HG02938 (cell line): ENCODE measurements at regions not wholly inside any gene's neighbourhood (a gene's known extent, or its start where the extent isn't known, plus 50 kb on each side); places are given as distances from the start of the nearest gene placed in this dataset.
"Not testable (repeated sequence)": the region's sequence is repeated elsewhere in the genome, so short reads cannot be mapped to it uniquely, and the experiment has no call there.

Source experiments
- ATAC-seq: cut with Tn5 transposase; IDR thresholded peaks from one replicate; pipeline ENCODE4 v1.9.1; 2021; ENCODE audit warnings: mild to moderate bottlenecking, moderate library complexity; ENCODE audit not compliant: unreplicated experiment

- no peak for ATAC-seq
Observed at GRCh38 chr9:82763656-82764055, 299.3 kb downstream of the RASEF start.

GRCh38 chr9:82764061-82764668 is 298.8 kb downstream of the RASEF start:
- no peak for ATAC-seq

DNA sequence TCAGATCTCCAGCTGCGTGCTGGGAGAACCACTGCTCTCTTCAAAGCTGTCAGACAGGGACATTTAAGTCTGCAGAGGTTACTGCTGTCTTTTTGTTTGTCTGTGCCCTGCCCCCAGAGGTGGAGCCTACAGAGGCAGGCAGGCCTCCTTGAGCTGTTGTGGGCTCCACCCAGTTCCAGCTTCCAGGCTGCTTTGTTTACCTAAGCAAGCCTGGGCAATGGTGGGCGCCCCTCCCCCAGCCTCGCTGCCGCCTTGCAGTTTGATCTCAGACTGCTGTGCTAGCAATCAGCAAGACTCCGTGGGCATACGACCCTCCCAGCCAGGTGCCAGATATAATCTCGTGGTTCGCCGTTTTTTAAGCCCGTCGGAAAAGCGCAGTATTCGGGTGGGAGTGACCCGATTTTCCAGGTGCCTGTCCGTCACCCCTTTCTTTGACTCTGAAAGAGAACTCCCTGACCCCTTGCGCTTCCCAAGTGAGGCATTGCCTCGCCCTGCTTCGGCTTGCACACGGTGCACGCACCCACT is 288.2 kb downstream of the RASEF start:
- ATAC-seq: not testable (repeated sequence)

GRCh38 chr9:82776508-82776907 is 286.4 kb downstream of the RASEF start:
- no peak for ATAC-seq

DNA sequence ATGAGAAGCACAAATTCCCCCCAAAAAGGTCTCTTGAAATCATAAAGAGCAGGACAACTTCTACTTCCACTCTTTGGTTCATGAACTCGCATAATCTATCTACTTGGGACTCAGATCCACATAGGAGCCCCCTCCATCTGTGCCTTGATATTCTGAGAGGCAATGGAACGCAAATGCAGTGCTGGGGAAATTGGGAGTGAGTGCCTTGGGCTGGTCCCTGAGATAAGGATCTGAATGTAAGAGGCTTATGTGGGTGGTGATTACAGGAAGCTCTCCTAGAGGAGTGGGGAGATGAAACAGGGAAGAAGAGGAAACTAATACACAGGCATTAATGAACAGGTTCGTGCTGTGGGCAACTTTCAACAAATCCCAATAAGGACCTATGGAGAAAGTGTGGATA is 285.6 kb downstream of the RASEF start:
- no peak for ATAC-seq

DNA sequence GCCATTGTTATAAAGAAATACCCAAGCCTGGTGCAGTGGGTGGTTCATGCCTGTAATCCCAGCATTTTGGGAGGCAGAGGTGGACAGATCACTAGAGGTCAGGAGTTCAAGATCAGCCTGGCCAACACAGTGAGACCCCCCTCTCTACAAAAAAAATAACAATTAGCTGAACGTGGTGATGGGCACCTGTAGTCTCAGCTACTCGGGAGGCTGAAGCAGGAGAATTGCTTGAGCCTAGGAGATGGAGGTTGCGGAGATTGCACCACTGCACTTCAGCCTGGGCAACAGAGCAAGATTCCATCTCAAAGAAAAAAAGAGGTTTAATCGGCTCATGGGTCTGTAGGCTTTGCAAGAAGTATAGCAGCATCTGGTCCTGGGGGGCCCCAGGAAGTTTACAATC is 284.0 kb downstream of the RASEF start:
- ATAC-seq: not testable (repeated sequence)

DNA sequence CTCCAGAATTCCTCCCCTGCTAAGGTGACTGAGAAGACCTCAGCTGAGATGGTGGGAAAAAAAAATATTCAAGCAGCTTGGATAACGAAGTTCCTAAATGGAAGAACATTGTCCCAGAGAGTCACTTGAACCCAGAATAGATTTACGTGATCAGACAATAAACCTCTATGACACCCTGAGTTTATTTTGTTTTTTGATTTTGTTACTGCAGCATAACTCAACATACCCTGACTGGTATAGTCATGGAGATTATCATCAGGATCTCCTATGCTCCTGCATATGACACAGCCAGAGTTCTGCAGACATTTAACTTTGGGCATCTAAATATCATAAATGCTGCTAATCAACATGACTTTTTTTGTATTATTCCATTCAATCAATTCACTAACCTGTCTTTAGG is 282.9 kb downstream of the RASEF start:
- ATAC-seq: no peak

DNA sequence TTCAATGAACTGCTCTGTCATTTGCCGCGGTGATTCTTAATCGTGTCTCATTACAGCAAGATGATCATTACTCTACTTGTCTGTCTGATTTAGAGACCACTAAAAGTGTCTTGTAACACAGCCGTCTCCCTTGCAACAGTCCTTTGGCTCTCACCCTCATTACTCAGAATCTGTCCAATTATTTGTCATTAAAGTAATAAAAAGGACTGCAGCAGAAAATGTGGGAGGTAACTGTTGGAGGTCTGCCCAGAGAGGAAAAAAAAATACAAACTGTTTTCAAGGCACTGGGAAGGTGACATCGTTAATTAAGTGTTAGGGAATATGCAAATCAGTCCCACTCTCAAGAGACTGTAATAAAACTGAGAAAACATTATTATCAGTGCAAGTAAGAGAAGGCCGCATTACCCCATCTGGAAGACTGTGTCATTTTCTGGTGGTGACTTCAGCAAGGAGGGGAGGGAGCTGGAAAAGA is 281.0 kb downstream of the RASEF start:
- ATAC-seq: no peak

DNA sequence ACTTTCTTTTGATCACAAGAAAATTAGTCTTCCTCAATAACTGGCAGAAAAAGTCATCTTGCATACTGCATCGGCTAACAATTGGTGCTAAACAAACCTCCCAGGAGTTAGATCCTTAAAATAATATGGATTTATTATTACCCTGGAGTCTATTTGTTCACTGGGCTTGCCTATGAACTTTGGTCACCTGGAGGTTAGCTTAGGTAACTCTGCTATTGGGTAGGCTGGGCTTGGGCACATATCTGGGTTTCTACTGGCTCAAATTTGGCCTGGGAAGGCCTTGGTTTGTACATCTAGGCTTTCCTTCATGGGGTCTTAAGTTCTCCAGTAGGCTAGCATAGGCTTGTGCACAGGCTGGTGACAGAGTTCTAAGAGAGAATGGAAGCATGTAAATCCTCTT is 279.9 kb downstream of the RASEF start:
- no peak for ATAC-seq

DNA sequence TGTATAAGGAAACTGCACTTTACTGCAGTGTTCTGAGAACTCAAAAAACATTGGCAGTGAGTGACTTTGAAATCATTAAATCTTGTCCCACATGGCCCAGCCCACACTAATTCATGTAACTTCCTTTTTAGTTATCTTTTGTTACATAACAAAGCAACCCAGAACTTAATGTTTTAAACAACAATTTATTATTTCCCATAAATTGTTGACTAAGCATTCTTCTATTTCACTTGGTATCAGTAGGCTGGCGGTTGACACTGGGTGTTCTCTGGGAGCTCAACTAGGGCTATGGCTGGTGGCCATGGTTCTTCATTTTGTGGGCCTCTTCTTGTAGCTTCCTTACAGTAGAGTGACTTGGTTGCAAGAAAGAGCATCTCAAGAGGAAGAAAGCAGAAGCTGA is 278.4 kb downstream of the RASEF start:
- ATAC-seq: no peak

DNA sequence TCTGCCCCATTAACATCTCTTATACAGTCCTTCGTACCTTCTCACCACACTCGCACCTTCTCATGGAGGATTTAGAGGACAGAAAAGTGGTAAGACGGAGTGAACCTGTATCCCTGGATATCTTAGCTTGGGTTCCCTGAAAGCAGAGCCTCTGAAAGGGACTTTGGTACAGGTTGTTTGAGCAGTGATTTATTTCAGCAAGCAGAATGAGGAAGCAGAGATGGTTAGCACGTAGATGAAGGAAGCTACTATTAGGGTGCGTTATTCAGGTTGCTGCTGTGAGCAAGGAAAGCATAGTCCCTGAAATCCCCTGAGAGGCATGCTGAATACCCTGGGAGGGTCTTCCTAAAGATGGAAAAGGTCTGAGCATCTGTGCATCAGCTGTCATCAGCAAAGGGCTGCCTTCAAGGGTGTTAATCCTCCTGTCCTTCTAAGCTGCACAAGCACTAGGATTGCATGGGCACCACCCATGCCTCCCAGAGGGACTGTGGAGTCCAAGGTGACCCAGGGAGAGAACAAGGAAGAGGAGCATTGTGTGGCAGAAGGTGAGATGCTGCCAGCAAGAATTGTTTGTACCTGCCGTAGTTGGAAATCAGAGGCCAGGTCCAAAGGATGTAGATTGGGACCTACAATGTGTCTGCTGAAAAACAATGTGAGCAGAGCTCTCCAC is 273.7 kb downstream of the RASEF start:
- ATAC-seq: no peak

DNA sequence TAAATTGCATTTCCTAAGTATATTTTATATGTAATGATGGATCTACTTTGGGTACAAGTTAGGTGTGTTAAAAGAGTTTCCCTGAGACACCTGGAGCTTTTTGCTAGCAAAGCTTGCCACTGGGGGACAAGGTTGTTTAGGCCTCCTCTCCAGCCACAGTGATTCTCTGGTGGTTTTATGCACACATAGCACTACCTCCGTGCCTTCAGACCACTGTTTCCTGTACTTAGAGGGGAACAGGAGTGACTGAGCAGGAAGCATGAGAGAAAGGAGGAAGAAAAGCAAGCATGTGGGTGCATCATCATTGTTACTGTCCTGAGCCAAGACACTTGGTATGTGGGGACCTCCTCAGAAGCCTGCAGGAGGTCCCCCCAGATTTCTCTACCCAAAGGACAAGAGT is 272.1 kb downstream of the RASEF start:
- ATAC-seq: no peak

- ATAC-seq: no peak
Observed at GRCh38 chr9:82791692-82792091, 271.2 kb downstream of the RASEF start.

DNA sequence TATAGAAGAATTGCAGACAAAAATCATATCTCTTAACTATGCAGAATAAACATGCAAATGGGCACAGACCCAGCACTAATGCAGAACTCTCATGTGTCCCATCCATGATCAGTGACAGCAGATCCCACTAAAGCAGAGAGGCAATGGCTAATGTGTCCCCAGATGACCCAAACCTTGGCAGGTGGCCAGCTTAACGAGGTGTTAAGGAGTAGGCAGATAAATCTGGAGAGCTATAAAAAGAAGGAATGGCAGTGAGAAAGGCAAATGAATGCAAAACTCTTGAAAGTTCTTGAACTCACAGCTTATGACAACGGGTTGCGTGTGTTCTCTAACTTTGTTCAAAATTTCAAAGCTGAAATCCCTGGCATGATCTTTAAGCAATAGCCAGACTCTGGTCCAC is 265.4 kb downstream of the RASEF start:
- no peak for ATAC-seq

DNA sequence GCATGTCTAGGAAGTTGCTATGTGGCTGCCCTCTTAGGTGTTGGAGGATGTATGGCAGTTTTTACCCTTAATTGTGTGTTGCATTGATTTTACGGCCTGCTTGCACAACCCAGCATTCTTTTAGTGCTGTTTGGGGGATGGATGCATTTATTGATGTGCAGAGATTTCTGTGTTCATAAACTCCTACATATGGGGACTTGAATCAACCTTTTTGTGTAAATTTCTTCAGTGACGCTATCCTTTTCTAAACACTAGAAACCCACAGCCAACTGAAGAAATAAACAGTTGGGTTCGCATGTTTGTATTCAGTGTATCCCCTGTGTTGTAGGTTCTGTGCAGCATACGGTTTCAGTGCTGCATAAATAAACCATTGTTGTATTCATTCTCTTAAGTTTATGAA is 263.7 kb downstream of the RASEF start:
- ATAC-seq: no peak

DNA sequence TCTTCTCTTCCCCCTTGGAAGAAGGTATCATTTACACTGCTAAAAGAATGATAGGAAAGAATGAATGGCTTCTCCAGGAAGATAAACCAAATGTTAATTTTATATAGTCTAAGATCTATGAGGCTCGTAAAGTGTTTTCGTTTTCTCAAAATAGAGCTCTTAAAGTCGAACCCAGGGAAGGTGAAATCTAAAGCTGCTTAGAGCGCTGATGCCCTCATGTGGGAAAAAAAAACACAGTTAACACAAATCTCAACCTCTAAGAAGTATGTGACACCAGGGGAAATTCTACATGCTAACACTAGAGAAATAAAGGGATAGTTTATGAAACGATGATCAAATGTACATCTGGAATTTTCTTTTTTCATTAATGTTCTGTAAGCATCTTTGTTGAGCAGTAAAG is 257.9 kb downstream of the RASEF start:
- ATAC-seq: no peak

- ATAC-seq: no peak
Observed at GRCh38 chr9:82808478-82808877, 254.5 kb downstream of the RASEF start.

DNA sequence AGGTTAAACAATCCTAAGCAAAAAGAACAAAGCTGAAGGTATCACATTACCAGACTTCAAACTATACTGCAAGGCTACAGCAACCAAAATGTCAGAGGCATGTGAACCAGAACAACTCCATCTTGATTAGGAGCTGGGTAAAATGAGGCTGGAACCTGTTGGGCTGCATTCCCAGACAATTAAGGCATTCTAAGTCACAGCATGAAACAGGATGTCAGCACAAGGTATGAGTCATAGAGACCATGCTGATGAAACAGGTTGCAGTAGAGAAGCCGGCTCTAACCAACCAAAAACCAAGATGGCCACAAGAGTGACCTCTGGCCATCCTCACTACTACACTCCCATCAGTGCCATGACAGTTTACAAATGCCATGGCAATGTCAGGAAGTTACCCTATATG is 252.0 kb downstream of the RASEF start:
- ATAC-seq: no peak

GRCh38 chr9:82819260-82819659 is 243.7 kb downstream of the RASEF start:
- ATAC-seq: no peak

DNA sequence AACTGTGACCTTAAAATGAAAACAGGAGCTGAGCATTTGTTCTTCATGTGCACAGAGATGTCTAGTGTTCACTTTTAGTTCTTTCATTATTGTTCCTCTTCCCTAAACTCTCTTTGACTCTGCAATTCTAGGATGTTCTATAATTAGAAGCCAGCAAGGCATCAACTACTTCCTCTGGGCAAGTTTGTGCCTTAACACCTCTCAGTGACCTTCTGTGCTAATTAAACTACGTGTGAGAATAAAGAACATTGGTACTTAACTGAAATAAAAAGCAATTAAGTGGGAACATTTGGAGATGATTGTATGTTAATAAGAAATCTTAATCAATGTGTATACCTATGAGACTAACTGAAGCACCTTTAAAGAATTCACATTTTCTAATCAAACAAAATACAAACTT is 242.8 kb downstream of the RASEF start:
- ATAC-seq: no peak

DNA sequence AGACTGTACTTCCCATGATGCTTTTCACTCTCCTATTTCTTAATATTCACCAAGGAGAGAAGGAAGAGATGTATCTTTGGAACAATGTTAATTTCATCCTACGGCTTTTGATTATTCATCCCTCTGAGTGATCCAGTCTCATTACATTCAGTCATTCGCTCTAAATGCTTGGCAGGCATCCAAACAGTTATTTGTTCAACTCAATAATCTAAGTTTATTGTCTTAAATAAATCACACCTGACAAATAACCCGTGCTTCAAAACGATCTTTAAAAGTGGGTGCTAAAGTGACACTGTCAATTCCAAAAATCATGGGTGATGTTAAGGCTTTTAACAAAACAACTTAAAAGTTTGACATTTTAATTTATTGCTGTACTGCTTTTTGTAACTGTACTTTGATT is 233.1 kb downstream of the RASEF start:
- no peak for ATAC-seq

DNA sequence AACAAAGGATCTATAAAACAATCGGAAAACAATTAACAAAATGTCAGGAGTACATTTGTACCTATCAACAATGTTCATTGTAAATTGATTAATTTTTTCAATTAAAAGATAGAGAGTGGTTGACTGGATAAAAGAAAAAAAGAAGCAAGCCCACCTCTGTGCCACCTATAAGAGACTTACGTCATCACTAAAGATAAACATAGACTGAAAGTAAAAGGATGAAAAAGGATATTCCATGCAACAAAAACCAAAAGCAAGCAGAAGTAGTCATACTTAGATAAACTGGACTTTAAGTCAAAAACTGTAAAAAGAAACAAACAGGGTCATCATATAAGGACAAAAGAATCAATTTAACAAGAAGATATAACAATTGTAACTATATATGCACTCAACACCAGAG is 197.4 kb downstream of the RASEF start:
- ATAC-seq: no peak
